Fibroblast of lung (primary cell): ENCODE measurements at regions not wholly inside any gene's neighbourhood (a gene's known extent, or its start where the extent isn't known, plus 50 kb on each side); places are given as distances from the start of the nearest gene placed in this dataset.

Source experiments
- DNase-seq, 2 donors: peaks; one replicate each; pipeline versions ENCODE4 v3.0.0 to v3.0.0-alpha.2; 2010; ENCODE audit warnings: low read depth in 2 of 2
- H2AFZ ChIP-seq: 2 replicates; pipeline ENCODE4 v1.5.1; 2012; ENCODE audit warnings: low read length, control low read depth, inconsistent platforms
- H3K27ac ChIP-seq: 2 replicates; pipeline ENCODE4 v1.5.1; 2011; ENCODE audit warnings: low read length, control low read depth; ENCODE audit not compliant: insufficient read depth
- H3K27me3 ChIP-seq: 2 replicates; pipeline ENCODE4 v1.5.1; 2011; ENCODE audit warnings: mild to moderate bottlenecking, low read length; ENCODE audit not compliant: control insufficient read depth, insufficient read depth
- H3K36me3 ChIP-seq: 2 replicates; pipeline ENCODE4 v1.5.1; 2011; ENCODE audit warnings: low read length; ENCODE audit not compliant: control insufficient read depth, insufficient read depth
- H3K4me1 ChIP-seq: 2 replicates; pipeline ENCODE4 v1.5.1; 2011; ENCODE audit warnings: low read length; ENCODE audit not compliant: control insufficient read depth, insufficient read depth; ENCODE audit errors: extremely low read depth
- H3K4me2 ChIP-seq: 2 replicates; pipeline ENCODE4 v1.5.1; 2011; ENCODE audit warnings: low read length, control low read depth; ENCODE audit not compliant: insufficient read depth; ENCODE audit errors: extremely low read depth
- H3K4me3 ChIP-seq, 4 experiments: fragments of 200-600 bp in 1 of 4; sonication (generic) in 1 of 4; replicated peaks in 1 of 4; 2 replicates each; pipeline ENCODE4 v1.5.1; 2011 to 2016; ENCODE audit warnings: low read length in 4 of 4, low read depth in 3 of 4, mild to moderate bottlenecking in 3 of 4, control low read depth in 2 of 4, inconsistent platforms in 1 of 4, mixed read lengths in 1 of 4; ENCODE audit not compliant: insufficient read depth in 1 of 4; ENCODE audit errors: control extremely low read depth in 1 of 4
- H3K79me2 ChIP-seq: 2 replicates; pipeline ENCODE4 v1.5.1; 2012; ENCODE audit warnings: mild to moderate bottlenecking, low read length, inconsistent platforms; ENCODE audit not compliant: control insufficient read depth, insufficient read depth
- H3K9ac ChIP-seq: 2 replicates; pipeline ENCODE4 v1.5.1; 2011; ENCODE audit warnings: mild to moderate bottlenecking, low read length, control low read depth; ENCODE audit not compliant: insufficient read depth
- H3K9me3 ChIP-seq: 2 replicates; pipeline ENCODE4 v1.5.1; 2012; ENCODE audit warnings: low read depth, low read length; ENCODE audit not compliant: control insufficient read depth, insufficient read depth
- H4K20me1 ChIP-seq: 2 replicates; pipeline ENCODE4 v1.5.1; 2011; ENCODE audit warnings: low read length; ENCODE audit not compliant: control insufficient read depth, insufficient read depth; ENCODE audit errors: extremely low read depth
- CTCF ChIP-seq, 2 donors: IDR thresholded peaks in 1 of 2; conservative IDR thresholded peaks in 1 of 2; 1 replicate in 1 of 2; 2 replicates in 1 of 2; pipeline ENCODE4 v1.5.1; 2011 to 2012; ENCODE audit warnings: low read length in 2 of 2, control low read depth in 1 of 2, inconsistent platforms in 1 of 2, low read depth in 1 of 2, mild to moderate bottlenecking in 1 of 2
- EZH2 ChIP-seq: IDR thresholded peaks from 2 replicates; pipeline ENCODE4 v1.5.1; 2012; ENCODE audit warnings: low read length, control low read depth, mild to moderate bottlenecking; ENCODE audit errors: missing control alignments

DNA sequence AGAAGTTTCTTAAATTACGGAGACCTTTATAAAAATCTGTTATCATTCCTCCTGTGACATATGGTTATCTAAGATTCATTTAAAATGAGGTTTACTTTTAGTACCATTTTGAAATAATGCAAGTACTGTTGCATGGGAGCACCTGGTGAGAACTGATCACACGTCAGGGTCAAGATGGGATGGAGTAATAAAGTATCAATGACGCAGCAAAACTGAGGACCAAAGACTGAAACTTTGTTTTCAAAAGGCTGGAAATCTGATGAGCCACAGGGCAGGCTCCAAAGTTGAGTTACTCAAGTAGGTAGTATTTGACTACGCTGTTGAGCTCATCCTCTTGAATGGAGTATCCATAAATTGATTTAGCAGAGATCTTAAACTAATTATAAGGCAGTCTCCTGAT, 411.9 kb upstream of the ZNF804A start:
- no peaks in the 10 kb centered on the region for H3K79me2 ChIP-seq
- no peaks in the 10 kb centered on the region for H3K36me3 ChIP-seq
- TF ChIP-seq CTCF (conservative IDR thresholded peaks at IDR 0.05 in 1 of 2, IDR thresholded peaks at IDR 0.05 in 1 of 2; ENCODE audit: low read depth in 1 of 2, low read length in 2 of 2), result no peak
- no peak for TF ChIP-seq EZH2
- no peaks in the 10 kb centered on the region for H3K4me1 ChIP-seq
- no peak overlapping the region for H3K4me3 ChIP-seq
- no peaks in the 10 kb centered on the region for H3K9me3 ChIP-seq
- H2AFZ ChIP-seq, result no peak overlapping the region
- DNase-seq, result no peak
- no peak overlapping the region for H3K27ac ChIP-seq
- no peak overlapping the region for H3K4me2 ChIP-seq
- H4K20me1 ChIP-seq, result no peaks in the 10 kb centered on the region
- H3K27me3 ChIP-seq, result no peaks in the 10 kb centered on the region
- H3K9ac ChIP-seq, result no peak overlapping the region

GRCh38 chr2:184187421-184187971, 410.8 kb upstream of the ZNF804A start:
- Histone ChIP-seq H3K9me3 (no peaks in the 10 kb centered on the region), H3K9ac (no peak overlapping the region), H3K36me3 (no peaks in the 10 kb centered on the region), H3K79me2 (no peaks in the 10 kb centered on the region), H3K4me2 (no peak overlapping the region), H4K20me1 (no peaks in the 10 kb centered on the region), H3K27ac (no peak overlapping the region), H2AFZ (no peak overlapping the region), H3K4me3 (no peak overlapping the region), H3K4me1 (no peaks in the 10 kb centered on the region), H3K27me3 (no peaks in the 10 kb centered on the region)
- no peak for TF ChIP-seq CTCF (conservative IDR thresholded peaks at IDR 0.05 in 1 of 2, IDR thresholded peaks at IDR 0.05 in 1 of 2; ENCODE audit: low read depth in 1 of 2, low read length in 2 of 2)
- DNase-seq, result no peak

GRCh38 chr2:184190725-184191124, 407.6 kb upstream of the ZNF804A start:
- no peak overlapping the region for H3K4me3 ChIP-seq
- no peaks in the 10 kb centered on the region for H3K4me1 ChIP-seq
- TF ChIP-seq CTCF (conservative IDR thresholded peaks at IDR 0.05 in 1 of 2, IDR thresholded peaks at IDR 0.05 in 1 of 2; ENCODE audit: low read depth in 1 of 2, low read length in 2 of 2) (no peak), EZH2 (no peak)
- no peak for DNase-seq
- no peak overlapping the region for H3K4me2 ChIP-seq
- H3K9me3 ChIP-seq, result no peaks in the 10 kb centered on the region
- no peak overlapping the region for H3K27ac ChIP-seq
- no peak overlapping the region for H3K9ac ChIP-seq
- no peak overlapping the region for H2AFZ ChIP-seq
- no peaks in the 10 kb centered on the region for H3K27me3 ChIP-seq
- H3K79me2 ChIP-seq, result no peaks in the 10 kb centered on the region
- no peaks in the 10 kb centered on the region for H3K36me3 ChIP-seq
- no peaks in the 10 kb centered on the region for H4K20me1 ChIP-seq
